Hematopoietic multipotent progenitor cell (in vitro differentiated cells): ENCODE measurements at regions not wholly inside any gene's neighbourhood (a gene's known extent, or its start where the extent isn't known, plus 50 kb on each side); places are given as distances from the start of the nearest gene placed in this dataset.

ENCODE experiments used
- DNase-seq, 3 donors: peaks; one replicate each; pipeline ENCODE4 v3.0.0-alpha.2; 2011 to 2015; ENCODE audit warnings: low read depth in 2 of 3, low spot score in 2 of 3

DNA sequence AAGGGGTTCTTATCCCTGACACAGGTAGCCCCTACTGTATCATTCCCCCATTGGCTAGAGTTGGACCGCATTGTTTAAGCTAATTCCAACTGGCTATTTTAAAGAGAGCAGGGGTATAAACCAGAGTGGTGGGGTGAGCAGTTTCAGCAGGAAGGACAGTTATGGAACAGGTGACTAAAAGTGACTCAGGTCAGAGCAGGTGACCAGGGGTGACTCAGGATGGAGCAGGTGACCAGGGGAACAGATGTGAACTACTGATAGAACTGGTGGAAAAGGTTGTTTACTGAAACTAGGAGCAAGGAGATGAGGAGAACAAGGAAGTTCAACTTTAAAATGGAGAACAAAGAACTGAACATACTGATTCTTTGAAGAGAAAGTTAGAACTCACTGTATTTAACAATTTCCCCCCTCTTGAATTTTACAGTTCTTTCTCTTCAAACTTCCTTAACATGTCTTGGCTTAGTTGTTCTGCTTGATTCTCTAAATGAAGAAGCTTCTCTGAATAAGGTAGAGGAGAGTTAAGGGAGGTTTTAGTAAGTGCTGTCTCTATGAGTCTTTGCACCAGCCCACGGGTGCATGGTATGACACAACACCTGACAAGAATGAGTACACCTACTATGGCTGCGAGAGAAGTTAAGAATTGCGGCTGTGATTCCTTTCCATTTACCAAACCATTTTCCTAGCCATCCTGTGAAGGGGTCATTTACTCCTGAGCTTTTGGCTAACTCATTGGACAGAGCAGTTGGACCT is 83.4 kb upstream of the WNT7A start:
- no peak for DNase-seq

DNA sequence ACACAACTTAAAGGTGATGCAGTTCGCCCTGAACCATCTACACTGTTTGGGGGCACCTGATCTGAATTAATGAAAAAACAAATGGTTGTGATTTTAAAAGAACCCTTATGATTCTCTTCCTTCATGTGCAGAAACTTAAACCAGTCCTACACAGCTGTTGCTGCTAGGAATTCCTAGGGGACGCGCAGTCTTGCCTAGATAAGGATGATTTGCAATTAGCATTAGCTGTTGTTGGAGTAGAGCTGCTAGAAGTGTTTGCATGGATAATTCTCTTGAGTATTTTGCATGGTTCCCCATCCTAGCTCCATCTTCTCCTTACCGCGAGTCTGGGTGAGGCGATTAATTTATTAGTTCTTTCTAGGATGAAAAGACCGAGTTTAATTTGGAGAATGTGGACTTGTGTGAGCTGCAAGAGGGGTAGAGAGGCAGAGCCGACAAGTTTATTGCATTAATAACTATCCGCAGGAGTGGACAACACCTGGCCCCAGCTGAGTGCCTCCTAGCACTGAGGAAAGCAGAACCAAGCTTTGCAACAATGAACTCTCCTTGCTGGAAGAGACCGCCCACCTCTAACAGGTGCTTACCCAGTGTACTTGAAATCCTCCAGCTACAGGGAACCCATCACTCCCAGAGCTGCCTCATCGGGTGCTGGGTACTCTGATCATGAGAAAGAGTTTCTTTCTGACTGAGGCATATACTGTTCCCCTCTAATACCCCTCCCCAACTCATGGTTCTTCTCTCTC is 75.0 kb upstream of the WNT7A start:
- DNase-seq = no peak

DNA sequence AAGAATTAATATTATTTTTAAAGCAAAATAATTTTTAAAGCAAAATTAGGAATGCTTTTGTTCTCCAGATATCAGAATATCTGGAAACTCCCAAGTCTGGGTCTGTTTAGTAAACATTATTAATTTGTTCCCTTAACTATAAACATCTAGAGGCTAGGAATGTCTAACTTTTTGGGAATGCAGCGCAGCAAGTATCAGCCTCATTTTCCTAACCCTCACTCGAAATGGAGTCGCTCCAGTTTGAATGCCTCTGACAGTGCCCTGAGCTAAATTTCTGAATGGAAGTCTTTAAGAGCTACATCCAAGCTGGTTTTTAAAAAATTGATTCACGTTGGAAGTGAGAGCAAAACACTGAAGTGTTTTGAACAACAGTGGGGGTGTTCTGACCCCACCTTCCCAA is 74.4 kb upstream of the WNT7A start:
- no peak for DNase-seq

DNA sequence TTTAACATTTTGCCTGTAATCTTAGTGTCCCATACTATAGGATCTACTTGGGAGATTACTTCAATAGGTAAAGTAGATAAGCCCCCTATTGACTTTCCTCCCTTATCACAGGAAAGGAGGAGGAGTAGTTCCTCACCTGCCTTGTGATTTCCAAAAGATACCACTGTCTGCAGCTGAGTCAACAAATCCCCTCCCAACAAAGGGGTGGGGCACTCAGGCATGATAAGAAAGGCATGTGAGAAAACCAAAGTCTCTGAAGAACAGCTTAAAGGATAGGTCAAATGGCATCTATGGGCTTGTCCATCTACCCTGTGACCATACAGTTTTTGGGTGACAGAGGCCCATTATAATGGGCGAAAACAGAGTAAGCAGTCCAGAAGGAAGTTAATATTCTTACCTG is 71.3 kb upstream of the WNT7A start:
- no peak for DNase-seq

DNA sequence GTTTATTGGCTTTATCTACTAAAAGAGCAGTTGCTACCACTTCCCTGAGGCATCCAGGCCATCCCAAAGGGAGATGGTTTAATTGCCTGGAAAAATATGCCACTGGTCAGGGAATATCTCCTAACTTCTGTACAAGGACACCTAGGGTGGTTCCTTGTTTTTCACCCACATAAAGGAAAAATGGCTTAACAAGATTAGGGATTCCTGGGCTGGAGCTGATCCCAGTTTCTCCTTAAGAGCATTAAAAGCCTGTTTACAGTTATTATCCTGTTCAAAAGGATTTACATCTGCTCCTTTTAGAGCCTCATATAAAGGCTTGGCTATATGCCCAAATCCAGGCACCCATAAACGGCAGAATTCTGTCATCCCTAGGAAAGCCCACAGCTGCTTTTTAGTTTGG is 70.2 kb upstream of the WNT7A start:
- no peak for DNase-seq

DNA sequence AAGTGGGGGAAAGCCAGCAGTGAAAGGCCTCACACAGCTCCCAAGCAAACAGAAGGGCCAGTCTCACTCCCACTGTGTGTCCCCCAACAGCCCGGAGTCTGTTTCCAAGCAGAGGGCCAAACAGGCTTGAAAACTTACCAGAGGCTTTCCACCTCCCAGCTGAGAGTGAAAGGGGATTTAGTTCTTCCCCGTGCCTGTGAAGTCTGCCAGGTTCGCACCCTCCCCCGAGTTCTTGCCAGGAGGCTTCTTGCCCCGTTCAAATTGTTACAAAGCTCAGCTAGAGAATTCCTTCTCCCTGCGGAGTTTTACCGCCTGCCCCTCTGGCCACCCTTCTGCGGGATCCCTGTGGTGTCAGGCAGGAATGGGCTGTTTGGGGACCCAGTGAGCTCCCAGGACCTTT is 68.0 kb upstream of the WNT7A start:
- no peak for DNase-seq

DNA sequence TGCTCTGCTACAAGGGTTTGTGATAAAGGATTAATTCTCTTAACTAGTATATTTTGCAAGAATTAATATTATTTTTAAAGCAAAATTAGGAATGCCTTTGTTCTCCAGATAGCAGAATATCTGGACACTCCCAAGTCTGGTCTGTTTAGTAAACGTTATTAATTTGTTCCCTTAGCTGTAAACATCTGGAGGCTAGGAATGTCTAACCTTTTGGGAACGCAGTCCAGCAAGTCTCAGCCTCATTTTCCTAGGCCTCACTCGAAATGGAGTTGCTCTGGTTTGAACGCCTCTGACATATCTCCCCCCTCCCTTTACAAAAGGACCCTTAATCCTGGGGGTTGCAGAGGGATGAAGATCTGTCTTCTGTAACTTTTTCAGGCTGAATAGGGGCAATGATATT is 59.3 kb upstream of the WNT7A start:
- no peak for DNase-seq

DNA sequence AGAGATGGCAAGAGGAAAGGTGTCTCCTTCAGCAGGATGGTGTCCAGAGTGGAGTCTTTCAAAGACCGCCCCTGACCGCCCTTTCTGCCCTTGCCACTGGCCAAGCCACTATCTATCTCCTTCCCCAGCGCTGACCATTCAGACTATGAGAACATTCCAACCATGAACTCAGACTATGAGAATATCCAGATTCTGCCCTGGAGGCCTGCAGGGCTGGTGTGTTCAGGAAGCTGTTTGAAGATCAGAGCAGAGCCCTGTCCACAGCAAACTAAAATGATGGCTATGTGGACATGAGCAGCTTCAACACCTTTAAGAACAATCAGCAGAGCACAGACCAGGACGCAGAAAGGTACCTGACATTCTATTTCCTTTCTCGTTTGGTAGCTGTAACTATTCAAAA is 57.3 kb upstream of the WNT7A start:
- DNase-seq = no peak

DNA sequence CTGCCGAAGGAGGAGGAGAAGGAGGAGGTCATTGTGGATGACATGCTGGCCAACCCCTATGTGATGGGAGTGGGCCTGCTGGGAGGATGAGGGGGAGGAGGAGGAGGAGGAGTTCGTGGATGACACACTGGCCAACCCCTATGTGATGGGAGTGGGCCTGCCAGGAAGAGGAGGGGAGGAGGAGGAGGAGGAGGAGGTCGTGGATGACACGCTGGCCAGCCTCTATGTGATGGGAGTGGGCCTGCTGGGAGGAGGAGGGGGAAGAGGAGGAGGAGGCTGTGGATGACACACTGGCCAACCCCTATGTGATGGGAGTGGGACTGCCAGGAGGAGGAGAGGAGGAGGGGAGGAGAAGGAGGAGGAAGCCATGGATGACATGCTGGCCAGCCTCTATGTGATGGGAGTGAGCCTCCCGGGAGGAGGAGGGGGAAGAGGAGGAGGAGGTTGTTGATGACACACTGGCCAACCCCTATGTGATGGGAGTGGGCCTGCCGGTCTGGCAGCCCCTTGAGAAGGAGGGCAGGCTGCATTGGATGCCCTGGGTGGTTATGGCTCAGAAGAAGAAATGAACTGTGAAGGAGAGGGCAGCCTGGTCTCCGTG is 55.7 kb upstream of the WNT7A start:
- no peak for DNase-seq

DNA sequence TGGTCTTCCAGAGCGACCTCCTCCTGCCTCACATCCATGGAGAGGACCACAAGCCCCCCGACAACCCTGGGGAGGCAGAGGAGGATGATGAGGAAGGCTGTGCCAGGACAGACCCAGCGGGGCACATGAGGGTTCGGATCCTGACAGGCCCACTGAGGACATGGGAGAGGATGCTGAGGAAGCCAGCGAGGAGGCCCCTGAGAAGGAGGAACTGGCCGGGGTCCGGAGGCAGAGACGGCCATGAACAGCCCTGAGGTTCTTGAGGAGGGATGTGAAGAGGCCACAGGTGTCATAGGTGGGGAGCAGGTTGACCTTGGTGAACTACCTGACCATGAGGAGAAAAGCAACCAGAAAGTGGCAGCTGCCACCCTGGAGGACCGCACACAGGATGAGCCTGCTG is 54.9 kb upstream of the WNT7A start:
- no peak for DNase-seq

DNA sequence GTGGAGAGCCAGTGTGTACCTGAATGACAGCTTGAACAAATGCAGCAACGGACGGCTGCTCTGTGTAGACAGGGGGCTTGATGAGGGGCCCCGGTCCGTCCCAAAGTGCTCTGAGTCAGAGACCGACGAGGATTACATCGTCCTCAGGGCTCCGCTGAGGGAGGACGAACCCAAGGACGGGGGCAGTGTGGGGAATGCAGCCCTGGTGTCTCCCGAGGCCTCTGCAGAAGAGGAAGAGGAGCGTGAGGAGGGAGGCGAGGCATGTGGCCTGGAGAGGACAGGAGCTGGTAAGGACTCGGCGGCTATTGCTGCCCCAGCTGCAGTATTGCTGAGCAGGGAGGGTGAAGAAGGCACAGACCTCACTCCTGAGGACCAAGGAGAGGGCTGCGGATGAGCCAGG is 54.4 kb upstream of the WNT7A start:
- no peak for DNase-seq

DNA sequence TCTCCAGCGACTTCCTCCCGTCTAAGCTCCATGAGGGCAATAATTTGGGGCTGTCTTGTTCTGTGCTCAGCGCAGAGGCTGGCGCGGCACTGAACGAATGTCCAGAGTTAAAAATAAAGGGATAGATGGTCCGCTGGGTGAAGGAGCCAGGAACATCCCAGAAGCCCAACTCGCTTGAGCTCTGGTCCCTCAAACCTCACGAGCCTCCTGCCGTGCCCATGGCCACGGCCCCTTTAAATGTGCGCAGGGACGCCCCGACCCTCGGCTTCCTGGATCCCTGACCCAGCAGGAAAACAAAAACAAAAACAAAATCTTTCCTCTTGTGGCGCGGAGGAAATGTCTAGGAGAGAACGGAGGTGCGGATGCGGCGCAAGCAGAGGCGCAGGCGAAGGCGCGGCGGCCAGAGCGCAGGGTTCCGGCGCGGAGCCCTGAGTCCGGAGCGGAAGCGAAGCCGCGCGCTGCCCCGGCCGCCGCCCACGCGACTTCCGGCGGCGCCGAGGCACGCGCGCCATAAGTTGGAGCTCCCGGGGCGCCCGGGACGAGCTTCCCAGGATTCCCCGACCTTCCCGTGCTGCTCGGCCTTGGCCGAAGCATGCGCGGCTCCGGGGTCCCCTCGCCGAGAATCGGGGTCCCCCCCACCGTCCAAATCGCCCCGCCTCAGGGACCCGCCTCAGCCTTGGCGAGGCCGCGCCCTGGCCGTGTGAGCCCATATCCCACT is 52.9 kb upstream of the WNT7A start:
- no peak for DNase-seq

DNA sequence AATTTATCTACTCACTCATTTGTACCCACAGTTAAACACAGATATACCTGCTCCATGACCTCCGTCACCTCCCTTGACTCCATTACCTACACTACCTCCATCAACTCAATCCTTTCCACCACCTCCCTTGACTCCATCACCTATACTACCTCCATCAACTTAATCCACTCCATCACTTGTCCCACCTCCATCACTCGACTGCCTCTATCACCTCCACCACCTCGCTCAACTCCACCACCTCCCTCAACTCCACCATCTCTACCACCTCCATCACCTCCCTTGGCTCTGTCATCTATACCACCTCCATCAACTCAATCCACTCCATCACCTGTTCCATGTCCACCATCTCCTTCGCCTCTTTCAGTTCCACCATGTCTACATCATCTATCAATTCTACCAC is 51.3 kb upstream of the WNT7A start:
- DNase-seq = no peak
